ENCODE measurements at regions not wholly inside any gene's neighbourhood (a gene's known extent, or its start where the extent isn't known, plus 50 kb on each side); places are given as distances from the start of the nearest gene placed in this dataset.

- TF ChIP-seq POLR2AphosphoS5 (IDR thresholded peaks at IDR 0.05; ENCODE audit: low read depth, low read length), result no peak
- no peak for TF ChIP-seq CTCF (IDR thresholded peaks at IDR 0.05)
Observed at GRCh38 chr5:19370655-19371386, 617.2 kb downstream of the CDH18 start.
